Spleen (tissue), 11 donors: ENCODE measurements at regions not wholly inside any gene's neighbourhood (a gene's known extent, or its start where the extent isn't known, plus 50 kb on each side); places are given as distances from the start of the nearest gene placed in this dataset.

ENCODE experiments used
- DNase-seq: peaks from one replicate; pipeline ENCODE4 v3.0.0-alpha.2; 2020
- H3K27ac ChIP-seq, 8 donors: fragments of 200-600 bp; sonication (generic) in 7 of 8; 1 replicate in 4 of 8; 2 replicates in 4 of 8; pipeline versions ENCODE4 v1.5.0 to v1.8.0; 2016 to 2021; ENCODE audit warnings: inconsistent platforms in 4 of 8, mild to moderate bottlenecking in 4 of 8, moderate library complexity in 1 of 8
- H3K27me3 ChIP-seq, 7 donors: fragments of 200-600 bp; sonication (generic) in 6 of 7; replicated peaks in 1 of 7; 1 replicate in 4 of 7; 2 replicates in 3 of 7; pipeline versions ENCODE4 v1.5.0 to v1.8.0; 2016 to 2021; ENCODE audit warnings: inconsistent platforms in 3 of 7, mild to moderate bottlenecking in 1 of 7
- H3K36me3 ChIP-seq, 6 donors: fragments of 200-600 bp; sonication (generic) in 5 of 6; 1 replicate in 4 of 6; 2 replicates in 2 of 6; pipeline versions ENCODE4 v1.5.0 to v1.8.0; 2016 to 2021; ENCODE audit warnings: inconsistent platforms in 2 of 6
- H3K4me1 ChIP-seq, 6 donors: fragments of 200-600 bp; sonication (generic) in 5 of 6; 1 replicate in 3 of 6; 2 replicates in 3 of 6; pipeline versions ENCODE4 v1.5.0 to v1.8.0; 2016 to 2021; ENCODE audit warnings: inconsistent platforms in 3 of 6
- H3K4me3 ChIP-seq, 8 donors: fragments of 200-600 bp; sonication (generic) in 7 of 8; 1 replicate in 4 of 8; 2 replicates in 4 of 8; pipeline versions ENCODE4 v1.5.0 to v1.8.0; 2016 to 2021; ENCODE audit warnings: inconsistent platforms in 4 of 8, mild to moderate bottlenecking in 4 of 8, moderate library complexity in 2 of 8
- H3K9me3 ChIP-seq, 8 donors: fragments of 200-600 bp; sonication (generic) in 7 of 8; 1 replicate in 4 of 8; 2 replicates in 4 of 8; pipeline versions ENCODE4 v1.5.0 to v1.8.0; 2016 to 2021; ENCODE audit warnings: inconsistent platforms in 4 of 8
- POLR2A ChIP-seq, 3 donors: fragments of 450-650 bp; IDR thresholded peaks; one replicate each; pipeline ENCODE4 v1.5.1; 2017; ENCODE audit warnings: antibody characterized with exemption in 3 of 3, mild to moderate bottlenecking in 1 of 3
- POLR2AphosphoS5 ChIP-seq, 3 donors: sonication (generic); formaldehyde crosslinking; IDR thresholded peaks; one replicate each; pipeline ENCODE4 v1.5.1; 2017; ENCODE audit warnings: antibody characterized with exemption in 3 of 3
- WGBS, 5 donors: extraction: QIAGEN DNeasy Blood & Tissue Kit in 3 of 5; methylation state at CpG; one replicate each; pipeline versions ENCODE4 v1.1.5 to v1.1.7; 2013 to 2018; 5-methylcytosine and 5-hydroxymethylcytosine counted together
- intact Hi-C: fragments of 100-400 bp; cut with DNase I; formaldehyde crosslinking; loops from one replicate; pipeline ENCODE4 v1.15.0; 2023; ENCODE audit warnings: low total_unique reads
- TF ChIP-seq, protein P1 (sequence below), 11 experiments: fragments of 200-600 bp in 7 of 11; fragments of 450-650 bp in 4 of 11; sonication (generic) in 4 of 11; IDR thresholded peaks in 8 of 11; conservative IDR thresholded peaks in 3 of 11; 1 replicate in 7 of 11; 2 replicates in 4 of 11; pipeline versions ENCODE4 v1.4.0 to v1.8.0; 2016 to 2021; ENCODE audit warnings: antibody characterized with exemption in 11 of 11, inconsistent platforms in 4 of 11, mild to moderate bottlenecking in 1 of 11
- donor health status: healthy with polysubstance abuse.
- donor health status: DM: no; HTN: no; CAD: no; lungs with moderate emphysema.
- donor health status: DM: no; HTN: no; CAD: no.
- donor health status: Bipolar disorder and iron deficiency.
- donor health status: healthy.
- donor health status: DM: no; HTN: no; CAD: no.
- donor health status: DM: yes; HTN: yes; CAD: no.

DNA sequence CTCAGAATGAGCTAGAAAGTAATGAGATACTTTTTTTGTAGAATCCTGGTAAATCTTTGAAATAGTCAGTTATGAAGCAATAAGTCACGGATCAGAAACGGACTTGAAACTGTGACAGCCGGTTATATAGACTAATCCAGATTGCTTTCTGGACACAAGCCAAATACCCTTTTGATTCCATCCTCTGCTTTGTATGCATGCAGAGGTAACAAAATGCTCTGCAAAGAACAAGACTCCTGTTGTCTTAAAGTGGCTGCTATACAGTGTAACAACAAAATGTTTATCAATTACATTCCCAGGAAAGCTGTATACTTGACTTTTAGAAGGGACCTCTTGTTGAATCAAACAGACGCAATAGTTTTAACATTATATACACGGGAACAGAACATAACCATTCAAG lies 66.5 kb upstream of the STARD13 start:
- peaks cover 0 to 28% (median 0%) of the 10 kb centered on the region in 7 donors for H3K27me3 ChIP-seq
- no peak overlapping the region for H3K4me3 ChIP-seq
- H3K27ac ChIP-seq, result peak overlapping the region in 6 of 8 donors; percentile 28 to 89 (median 79)
- DNase-seq, result no peak
- H3K9me3 ChIP-seq, result no peaks in the 10 kb centered on the region
- TF ChIP-seq POLR2A (IDR thresholded peaks at IDR 0.05), result no peak
- TF ChIP-seq, protein P1, sequence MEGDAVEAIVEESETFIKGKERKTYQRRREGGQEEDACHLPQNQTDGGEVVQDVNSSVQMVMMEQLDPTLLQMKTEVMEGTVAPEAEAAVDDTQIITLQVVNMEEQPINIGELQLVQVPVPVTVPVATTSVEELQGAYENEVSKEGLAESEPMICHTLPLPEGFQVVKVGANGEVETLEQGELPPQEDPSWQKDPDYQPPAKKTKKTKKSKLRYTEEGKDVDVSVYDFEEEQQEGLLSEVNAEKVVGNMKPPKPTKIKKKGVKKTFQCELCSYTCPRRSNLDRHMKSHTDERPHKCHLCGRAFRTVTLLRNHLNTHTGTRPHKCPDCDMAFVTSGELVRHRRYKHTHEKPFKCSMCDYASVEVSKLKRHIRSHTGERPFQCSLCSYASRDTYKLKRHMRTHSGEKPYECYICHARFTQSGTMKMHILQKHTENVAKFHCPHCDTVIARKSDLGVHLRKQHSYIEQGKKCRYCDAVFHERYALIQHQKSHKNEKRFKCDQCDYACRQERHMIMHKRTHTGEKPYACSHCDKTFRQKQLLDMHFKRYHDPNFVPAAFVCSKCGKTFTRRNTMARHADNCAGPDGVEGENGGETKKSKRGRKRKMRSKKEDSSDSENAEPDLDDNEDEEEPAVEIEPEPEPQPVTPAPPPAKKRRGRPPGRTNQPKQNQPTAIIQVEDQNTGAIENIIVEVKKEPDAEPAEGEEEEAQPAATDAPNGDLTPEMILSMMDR (IDR thresholded peaks at IDR 0.05 in 8 of 11, conservative IDR thresholded peaks at IDR 0.05 in 3 of 11), result no peak
- H3K4me1 ChIP-seq, result peaks cover 11 to 64% (median 40%) of the 10 kb centered on the region in 6 donors
- no peaks in the 10 kb centered on the region for H3K36me3 ChIP-seq
- WGBS, 5 donors, result 58 to 88% (median 69%) methylated on average over 5 of the region's 5 CpGs
- intact Hi-C loops, result no loop called here

DNA sequence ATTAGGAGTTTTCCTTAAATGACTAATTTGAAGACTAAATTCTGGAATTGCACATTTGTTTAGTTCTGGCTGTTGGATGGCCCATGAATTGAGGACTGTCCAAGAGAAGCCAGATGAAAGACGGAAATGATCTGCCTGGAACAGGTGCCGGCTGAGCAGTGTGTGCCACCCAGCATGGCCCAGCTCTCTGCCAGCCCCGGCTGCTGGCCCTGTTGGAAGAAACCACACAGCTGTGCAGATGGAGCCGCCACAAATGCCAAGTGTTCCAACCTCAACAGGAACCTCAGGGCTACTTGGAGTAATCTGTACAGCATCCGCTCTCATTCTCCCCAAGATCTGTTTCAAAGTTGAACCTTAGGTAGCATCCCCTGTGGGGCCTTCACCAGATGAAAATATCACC lies 67.0 kb upstream of the STARD13 start:
- Histone ChIP-seq H3K9me3 (no peaks in the 10 kb centered on the region), H3K27ac (peak overlapping the region in 7 of 8 donors; percentile 19 to 89 (median 70)), H3K36me3 (no peaks in the 10 kb centered on the region), H3K4me1 (peaks cover 11 to 64% (median 40%) of the 10 kb centered on the region in 6 donors), H3K27me3 (peaks cover 0 to 28% (median 0%) of the 10 kb centered on the region in 7 donors), H3K4me3 (no peak overlapping the region)
- no peak for DNase-seq
- no peak for TF ChIP-seq POLR2A (IDR thresholded peaks at IDR 0.05)
- TF ChIP-seq, protein P1 (IDR thresholded peaks at IDR 0.05 in 8 of 11, conservative IDR thresholded peaks at IDR 0.05 in 3 of 11), result no peak
- no peak for TF ChIP-seq POLR2AphosphoS5 (IDR thresholded peaks at IDR 0.05)
- intact Hi-C loops, result no loop called here
- 64 to 84% (median 71%) methylated on average over 5 of the region's 5 CpGs for WGBS, 5 donors

DNA sequence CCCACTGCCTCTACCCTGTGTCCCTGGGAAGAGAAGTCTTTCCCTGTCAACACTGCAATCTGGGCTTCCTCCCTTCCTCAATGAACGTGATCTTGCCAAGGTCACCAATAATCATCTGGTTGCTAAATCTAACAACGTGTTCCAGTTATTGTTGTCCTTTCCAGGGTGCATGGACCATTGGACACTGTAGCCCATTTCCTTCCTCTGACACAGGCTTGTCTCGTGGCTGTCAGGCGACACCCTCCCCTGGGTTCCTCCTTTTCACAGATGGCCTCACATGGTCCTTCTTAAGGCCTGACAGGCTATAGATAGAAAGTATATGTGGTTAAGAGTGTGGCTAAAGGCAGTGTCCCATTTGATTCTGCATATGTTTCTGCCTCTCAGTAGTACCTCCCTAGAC lies 67.7 kb upstream of the STARD13 start:
- Histone ChIP-seq H3K4me1 (peaks cover 11 to 64% (median 40%) of the 10 kb centered on the region in 6 donors), H3K36me3 (no peaks in the 10 kb centered on the region), H3K9me3 (no peaks in the 10 kb centered on the region), H3K27me3 (peaks cover 0 to 28% (median 0%) of the 10 kb centered on the region in 7 donors), H3K27ac (peak overlapping the region; percentile 19 to 89 (median 62)), H3K4me3 (no peak overlapping the region)
- 9 to 16% (median 10%) methylated on average over 4 of the region's 4 CpGs for WGBS, 5 donors
- TF ChIP-seq POLR2A (IDR thresholded peaks at IDR 0.05), result no peak
- peak in 2 of 3 donors; percentile 22 to 90 for TF ChIP-seq POLR2AphosphoS5 (IDR thresholded peaks at IDR 0.05)
- TF ChIP-seq, protein P1 (IDR thresholded peaks at IDR 0.05 in 8 of 11, conservative IDR thresholded peaks at IDR 0.05 in 3 of 11), result no peak
- intact Hi-C loops, result no loop called here
- DNase-seq, result peak; percentile 83

DNA sequence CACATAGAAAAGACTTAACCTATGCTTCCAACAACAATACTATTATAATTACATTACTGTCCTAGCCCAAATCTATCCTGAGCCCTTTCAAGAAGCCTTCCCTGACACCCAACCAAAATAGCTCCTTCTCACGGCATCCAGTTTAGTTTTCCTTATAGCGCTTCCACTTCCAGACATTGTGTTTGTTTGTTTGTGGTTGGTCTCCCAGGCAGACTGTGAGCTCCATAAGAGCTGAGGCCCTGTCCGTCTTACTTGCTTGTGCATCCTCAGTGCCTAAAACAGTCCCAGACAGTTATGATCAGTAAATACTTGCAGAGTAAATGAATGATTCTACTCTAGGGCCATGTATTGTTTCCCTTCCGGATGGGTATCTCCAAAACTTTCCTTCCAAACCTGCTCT lies 68.1 kb upstream of the STARD13 start:
- H3K27ac ChIP-seq, result peak overlapping the region in 7 of 8 donors; percentile 22 to 89 (median 70)

More for the DNA sequence above, 68.1 kb upstream of the STARD13 start:
- Histone ChIP-seq H3K27me3 (peaks cover 0 to 28% (median 0%) of the 10 kb centered on the region in 7 donors), H3K9me3 (no peaks in the 10 kb centered on the region), H3K4me3 (no peak overlapping the region), H3K36me3 (no peaks in the 10 kb centered on the region), H3K4me1 (peaks cover 11 to 64% (median 40%) of the 10 kb centered on the region in 6 donors)
- TF ChIP-seq, protein P1 (IDR thresholded peaks at IDR 0.05 in 8 of 11, conservative IDR thresholded peaks at IDR 0.05 in 3 of 11), result no peak
- TF ChIP-seq POLR2AphosphoS5 (IDR thresholded peaks at IDR 0.05) (no peak), POLR2A (IDR thresholded peaks at IDR 0.05) (no peak)
- no peak for DNase-seq
- intact Hi-C loops, result no loop called here
- 86 to 95% (median 88%) methylated on average over 4 of the region's 4 CpGs for WGBS, 5 donors
